ENCODE measurements at regions not wholly inside any gene's neighbourhood (a gene's known extent, or its start where the extent isn't known, plus 50 kb on each side); places are given as distances from the start of the nearest gene placed in this dataset.

DNA sequence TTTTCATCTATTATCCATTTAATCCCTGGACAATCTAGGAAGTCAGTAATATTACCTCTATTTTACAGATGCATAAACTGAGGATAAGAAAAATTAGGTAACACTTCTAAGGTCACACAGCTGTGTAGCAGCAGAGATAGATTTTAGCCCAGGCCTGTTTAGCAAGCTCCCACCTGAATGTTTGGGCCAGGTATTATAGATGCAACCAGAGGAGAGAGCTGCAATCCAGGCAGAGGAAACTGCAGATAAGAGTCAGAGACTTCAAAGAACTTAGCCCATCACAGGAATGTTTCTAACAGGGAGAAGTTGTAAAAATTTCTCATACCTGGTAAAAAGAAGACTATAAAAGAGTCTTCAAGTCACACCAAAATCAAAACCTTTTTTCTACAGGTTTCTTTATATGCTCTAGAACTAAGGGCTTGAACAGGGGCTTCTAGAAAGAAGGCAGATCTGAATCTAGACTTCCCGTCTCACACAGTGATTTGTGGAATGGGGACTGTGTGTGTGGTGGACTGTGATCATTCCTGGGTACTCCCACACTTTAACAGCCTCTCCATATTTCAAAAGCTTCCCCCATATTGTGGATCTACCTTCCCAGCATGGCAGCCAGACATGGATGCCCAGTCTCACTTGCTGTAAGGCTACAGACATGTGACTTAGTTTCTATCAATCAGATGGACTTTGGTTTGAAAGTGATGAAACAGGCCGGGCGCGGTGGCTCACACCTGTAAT is 128.7 kb downstream of the TLR5 start:
- Histone ChIP-seq H3K27me3 (no peaks in the 10 kb centered on the region), H3K9me3 (ENCODE audit: low read depth) (no peaks in the 10 kb centered on the region), H4K20me1 (ENCODE audit: low read depth) (no peaks in the 10 kb centered on the region), H3K9ac (no peak overlapping the region), H3K79me2 (ENCODE audit: low read depth) (no peaks in the 10 kb centered on the region), H2AFZ (replicated peaks) (no peak overlapping the region), H3F3A (ENCODE audit: low read depth) (peaks cover 34% of the 10 kb centered on the region), H3K4me2 (no peak overlapping the region), H3K27ac (no peak overlapping the region), H3K4me1 (peaks cover 34% of the 10 kb centered on the region), H3K36me3 (no peaks in the 10 kb centered on the region), H3K4me3 (no peak overlapping the region)
- Mint-ChIP-seq H3K36me3 (peaks cover 2% of the 10 kb centered on the region), H3K4me1 (peaks cover 64% of the 10 kb centered on the region), H3K9me3 (peaks cover 16% of the 10 kb centered on the region), H3K27me3 (ENCODE audit: insufficient read depth, low read depth) (peaks cover 7% of the 10 kb centered on the region), H3K4me3 (no peak overlapping the region), H3K27ac (peak overlapping the region; percentile 80)
- no peak for DNase-seq (ENCODE audit: low spot score)
- TF ChIP-seq EZH2phosphoT487 (IDR thresholded peaks at IDR 0.05) (no peak), EZH2 (IDR thresholded peaks at IDR 0.05) (no peak)
- TF ChIP-seq, protein P1, sequence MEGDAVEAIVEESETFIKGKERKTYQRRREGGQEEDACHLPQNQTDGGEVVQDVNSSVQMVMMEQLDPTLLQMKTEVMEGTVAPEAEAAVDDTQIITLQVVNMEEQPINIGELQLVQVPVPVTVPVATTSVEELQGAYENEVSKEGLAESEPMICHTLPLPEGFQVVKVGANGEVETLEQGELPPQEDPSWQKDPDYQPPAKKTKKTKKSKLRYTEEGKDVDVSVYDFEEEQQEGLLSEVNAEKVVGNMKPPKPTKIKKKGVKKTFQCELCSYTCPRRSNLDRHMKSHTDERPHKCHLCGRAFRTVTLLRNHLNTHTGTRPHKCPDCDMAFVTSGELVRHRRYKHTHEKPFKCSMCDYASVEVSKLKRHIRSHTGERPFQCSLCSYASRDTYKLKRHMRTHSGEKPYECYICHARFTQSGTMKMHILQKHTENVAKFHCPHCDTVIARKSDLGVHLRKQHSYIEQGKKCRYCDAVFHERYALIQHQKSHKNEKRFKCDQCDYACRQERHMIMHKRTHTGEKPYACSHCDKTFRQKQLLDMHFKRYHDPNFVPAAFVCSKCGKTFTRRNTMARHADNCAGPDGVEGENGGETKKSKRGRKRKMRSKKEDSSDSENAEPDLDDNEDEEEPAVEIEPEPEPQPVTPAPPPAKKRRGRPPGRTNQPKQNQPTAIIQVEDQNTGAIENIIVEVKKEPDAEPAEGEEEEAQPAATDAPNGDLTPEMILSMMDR (IDR thresholded peaks at IDR 0.05) = no peak

DNA sequence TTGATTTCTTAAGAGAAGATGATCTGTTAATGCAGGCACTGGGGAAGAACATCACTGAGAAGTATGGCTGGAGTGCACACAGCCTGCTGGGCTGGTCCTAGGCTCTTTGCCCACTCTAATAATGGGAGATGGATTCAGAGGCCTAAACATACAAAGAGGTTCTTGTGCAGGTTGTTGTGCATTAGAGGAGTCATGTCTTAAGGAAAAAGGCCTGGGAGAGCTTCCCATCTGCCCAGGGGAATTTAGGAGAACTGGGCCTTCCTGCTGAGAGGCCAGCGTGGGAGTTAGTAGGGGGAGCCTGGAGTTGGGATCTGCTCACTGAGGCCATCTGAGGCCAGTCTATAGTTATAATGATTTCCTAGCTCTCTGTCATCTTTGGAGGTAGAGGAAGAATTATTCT is 126.7 kb downstream of the TLR5 start:
- Histone ChIP-seq H3K27ac (no peak overlapping the region), H3K9ac (no peak overlapping the region), H3F3A (ENCODE audit: low read depth) (peaks cover 13% of the 10 kb centered on the region), H3K27me3 (no peaks in the 10 kb centered on the region), H3K4me1 (peaks cover 16% of the 10 kb centered on the region), H3K4me3 (no peak overlapping the region), H3K79me2 (ENCODE audit: low read depth) (no peaks in the 10 kb centered on the region), H3K9me3 (ENCODE audit: low read depth) (no peaks in the 10 kb centered on the region), H3K36me3 (no peaks in the 10 kb centered on the region), H2AFZ (replicated peaks) (no peak overlapping the region), H3K4me2 (no peak overlapping the region), H4K20me1 (ENCODE audit: low read depth) (no peaks in the 10 kb centered on the region)
- peaks cover 48% of the 10 kb centered on the region for H3K4me1 Mint-ChIP-seq
- H3K27me3 Mint-ChIP-seq (ENCODE audit: insufficient read depth, low read depth) = peaks cover 9% of the 10 kb centered on the region
- DNase-seq (ENCODE audit: low spot score) = no peak
- peak overlapping the region; percentile 70 for H3K27ac Mint-ChIP-seq
- H3K4me3 Mint-ChIP-seq = no peak overlapping the region
- H3K36me3 Mint-ChIP-seq = peaks cover 2% of the 10 kb centered on the region
- TF ChIP-seq EZH2phosphoT487 (IDR thresholded peaks at IDR 0.05) = no peak
- TF ChIP-seq, protein P1 (IDR thresholded peaks at IDR 0.05) = no peak
- no peak for TF ChIP-seq EZH2 (IDR thresholded peaks at IDR 0.05)
- H3K9me3 Mint-ChIP-seq = peaks cover 20% of the 10 kb centered on the region

DNA sequence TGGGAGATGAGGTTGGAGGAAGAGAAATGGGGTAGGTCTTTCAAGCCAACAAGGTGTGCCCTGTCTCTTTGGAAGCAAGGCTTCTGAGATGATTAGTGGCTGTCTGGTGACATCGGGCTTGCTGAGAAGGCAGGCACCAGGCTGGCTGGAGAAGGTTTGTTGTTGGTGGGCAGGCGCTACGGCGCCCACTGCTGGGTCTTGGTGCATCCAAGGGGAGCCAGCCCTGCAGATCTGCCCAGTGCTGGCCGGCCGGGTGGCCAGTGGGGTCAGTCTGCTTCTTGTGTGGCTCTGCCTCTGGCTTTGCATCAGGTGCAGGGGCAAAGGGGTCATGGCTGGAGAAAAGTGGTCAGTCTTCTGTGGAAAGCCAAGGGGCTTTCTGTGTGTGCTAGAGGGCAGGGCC is 126.2 kb downstream of the TLR5 start:
- no peak for DNase-seq (ENCODE audit: low spot score)
- Histone ChIP-seq H3K4me3 (no peak overlapping the region), H3K4me1 (peaks cover 10% of the 10 kb centered on the region), H3K27me3 (no peaks in the 10 kb centered on the region), H2AFZ (replicated peaks) (no peak overlapping the region), H3K9ac (no peak overlapping the region), H3K36me3 (no peaks in the 10 kb centered on the region), H4K20me1 (ENCODE audit: low read depth) (no peaks in the 10 kb centered on the region), H3K9me3 (ENCODE audit: low read depth) (no peaks in the 10 kb centered on the region), H3F3A (ENCODE audit: low read depth) (peaks cover 11% of the 10 kb centered on the region), H3K27ac (no peak overlapping the region), H3K79me2 (ENCODE audit: low read depth) (no peaks in the 10 kb centered on the region), H3K4me2 (no peak overlapping the region)
- Mint-ChIP-seq H3K27me3 (ENCODE audit: insufficient read depth, low read depth) (peaks cover 9% of the 10 kb centered on the region), H3K4me3 (no peak overlapping the region), H3K9me3 (peaks cover 20% of the 10 kb centered on the region), H3K27ac (peak overlapping the region; percentile 70), H3K4me1 (peaks cover 48% of the 10 kb centered on the region), H3K36me3 (peaks cover 2% of the 10 kb centered on the region)
- TF ChIP-seq, protein P1 (IDR thresholded peaks at IDR 0.05) = no peak
- TF ChIP-seq EZH2 (IDR thresholded peaks at IDR 0.05) (no peak), EZH2phosphoT487 (IDR thresholded peaks at IDR 0.05) (no peak)

Measured in neural progenitor cell (in vitro differentiated cells).